ENCODE measurements at regions not wholly inside any gene's neighbourhood (a gene's known extent, or its start where the extent isn't known, plus 50 kb on each side); places are given as distances from the start of the nearest gene placed in this dataset.

DNA sequence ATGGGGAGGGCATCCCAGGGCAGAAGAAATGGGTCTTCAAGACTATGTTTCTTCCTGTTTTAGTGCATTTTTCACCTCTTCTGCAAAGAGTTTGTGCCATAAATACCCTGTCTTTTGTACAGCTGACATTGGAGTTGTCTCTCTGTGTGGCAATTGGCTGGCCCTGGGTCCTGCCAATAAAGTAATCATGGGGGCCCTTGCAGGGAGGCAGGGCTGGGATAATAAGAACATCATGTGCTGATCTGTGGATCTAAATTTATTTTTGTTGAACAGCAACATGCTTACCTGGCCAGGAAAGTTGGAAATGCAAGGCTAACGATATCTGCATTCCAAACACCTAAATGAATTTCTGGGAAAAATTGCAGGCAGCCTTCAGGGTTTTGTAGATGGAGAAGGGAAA is 174.6 kb upstream of the GATB start:
- TF ChIP-seq, protein P1, sequence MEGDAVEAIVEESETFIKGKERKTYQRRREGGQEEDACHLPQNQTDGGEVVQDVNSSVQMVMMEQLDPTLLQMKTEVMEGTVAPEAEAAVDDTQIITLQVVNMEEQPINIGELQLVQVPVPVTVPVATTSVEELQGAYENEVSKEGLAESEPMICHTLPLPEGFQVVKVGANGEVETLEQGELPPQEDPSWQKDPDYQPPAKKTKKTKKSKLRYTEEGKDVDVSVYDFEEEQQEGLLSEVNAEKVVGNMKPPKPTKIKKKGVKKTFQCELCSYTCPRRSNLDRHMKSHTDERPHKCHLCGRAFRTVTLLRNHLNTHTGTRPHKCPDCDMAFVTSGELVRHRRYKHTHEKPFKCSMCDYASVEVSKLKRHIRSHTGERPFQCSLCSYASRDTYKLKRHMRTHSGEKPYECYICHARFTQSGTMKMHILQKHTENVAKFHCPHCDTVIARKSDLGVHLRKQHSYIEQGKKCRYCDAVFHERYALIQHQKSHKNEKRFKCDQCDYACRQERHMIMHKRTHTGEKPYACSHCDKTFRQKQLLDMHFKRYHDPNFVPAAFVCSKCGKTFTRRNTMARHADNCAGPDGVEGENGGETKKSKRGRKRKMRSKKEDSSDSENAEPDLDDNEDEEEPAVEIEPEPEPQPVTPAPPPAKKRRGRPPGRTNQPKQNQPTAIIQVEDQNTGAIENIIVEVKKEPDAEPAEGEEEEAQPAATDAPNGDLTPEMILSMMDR (IDR thresholded peaks at IDR 0.05) = no peak
- TF ChIP-seq POLR2A (IDR thresholded peaks at IDR 0.05) (no peak), POLR2AphosphoS5 (IDR thresholded peaks at IDR 0.05) (no peak)
